Esophagus squamous epithelium (tissue), 4 donors: ENCODE measurements at regions not wholly inside any gene's neighbourhood (a gene's known extent, or its start where the extent isn't known, plus 50 kb on each side); places are given as distances from the start of the nearest gene placed in this dataset.

Experiments
- CTCF ChIP-seq, 6 experiments: fragments of 450-650 bp in 4 of 6; fragments of 200-600 bp in 2 of 6; sonication (generic) in 2 of 6; IDR thresholded peaks; one replicate each; pipeline ENCODE4 v1.5.1; 2016 to 2019; ENCODE audit warnings: antibody characterized with exemption in 6 of 6, mild to moderate bottlenecking in 4 of 6, moderate library complexity in 4 of 6
- POLR2A ChIP-seq, 4 donors: fragments of 450-650 bp; IDR thresholded peaks; one replicate each; pipeline ENCODE4 v1.6.1; 2017; ENCODE audit warnings: antibody characterized with exemption in 4 of 4, mild to moderate bottlenecking in 4 of 4, moderate library complexity in 3 of 4

GRCh38 chr10:88181902-88182600 lies 318.6 kb downstream of the PTEN start:
- no peak for TF ChIP-seq CTCF (IDR thresholded peaks at IDR 0.05)
- no peak for TF ChIP-seq POLR2A (IDR thresholded peaks at IDR 0.05)
